ENCODE measurements at regions not wholly inside any gene's neighbourhood (a gene's known extent, or its start where the extent isn't known, plus 50 kb on each side); places are given as distances from the start of the nearest gene placed in this dataset.

- CTCF ChIA-PET = no interaction called here
- Histone ChIP-seq H4K20me1 (replicated peaks; ENCODE audit: control insufficient read depth, extremely low read depth, insufficient read depth, low read length) (no peaks in the 10 kb centered on the region), H3K9me1 (replicated peaks; ENCODE audit: control insufficient read depth, extremely low read depth, insufficient read depth, low read length) (no peaks in the 10 kb centered on the region), H3K9me3 (replicated peaks; ENCODE audit: control insufficient read depth, insufficient read depth, low read length) (peaks cover 2% of the 10 kb centered on the region), H3K27me3 (ENCODE audit: control insufficient read depth in 2 of 2, insufficient read depth in 2 of 2, low read length in 2 of 2) (no peaks in the 10 kb centered on the region), H2AFZ (ENCODE audit: low read depth, low read length) (no peak overlapping the region), H3K9ac (replicated peaks; ENCODE audit: extremely low read depth, insufficient read depth, low read length) (no peak overlapping the region), H3K4me1 (ENCODE audit: control insufficient read depth, extremely low read depth, insufficient read depth, low read length) (no peaks in the 10 kb centered on the region), H3K36me3 (ENCODE audit: control insufficient read depth in 2 of 2, extremely low read depth in 1 of 2, insufficient read depth in 2 of 2, low read length in 2 of 2) (no peaks in the 10 kb centered on the region), H3K4me3 (replicated peaks in 1 of 3; ENCODE audit: insufficient read depth in 1 of 3, low read depth in 1 of 3, low read length in 3 of 3) (no peak overlapping the region), H3K79me2 (ENCODE audit: control insufficient read depth, insufficient read depth, low read length) (no peaks in the 10 kb centered on the region), H3K27ac (ENCODE audit: insufficient read depth, low read depth, low read length) (no peak overlapping the region), H3K4me2 (ENCODE audit: insufficient read depth, low read length) (no peak overlapping the region)
- dilution Hi-C loops (cut with MboI; ENCODE audit: extremely low pct_ligation_motif_present, low sequenced_read_pairs) (no loop called here), intact Hi-C loops (cut with micrococcal nuclease) (no loop called here)
- no peak for TF ChIP-seq MYC (IDR thresholded peaks at IDR 0.05; ENCODE audit: low read depth, low read length)
- no peak for TF ChIP-seq POLR2A (IDR thresholded peaks at IDR 0.05; ENCODE audit: low read depth, low read length)
- TF ChIP-seq CTCF (IDR thresholded peaks at IDR 0.05; ENCODE audit: extremely low read depth in 1 of 2, insufficient read depth in 1 of 2, low read depth in 1 of 2, low read length in 2 of 2) = no peak
- TF ChIP-seq EZH2 (IDR thresholded peaks at IDR 0.05; ENCODE audit: borderline replicate concordance, low read depth, low read length, severe bottlenecking) = no peak
- TF ChIP-seq GATA2 (IDR thresholded peaks at IDR 0.05; ENCODE audit: insufficient read depth, insufficient read length, low read depth, low read length) = no peak
- no peak for TF ChIP-seq MAX (IDR thresholded peaks at IDR 0.05; ENCODE audit: insufficient read depth, insufficient read length)
- TF ChIP-seq FOS (IDR thresholded peaks at IDR 0.05; ENCODE audit: borderline replicate concordance, insufficient read depth, low read length) = no peak
- no peak for TF ChIP-seq JUN (IDR thresholded peaks at IDR 0.05; ENCODE audit: borderline replicate concordance, insufficient read depth, insufficient read length, low read depth)
- no peak for TF ChIP-seq POLR2AphosphoS5 (IDR thresholded peaks at IDR 0.05; ENCODE audit: insufficient read depth, low read depth, low read length)
- FAIRE-seq (no peak), DNase-seq (ENCODE audit: low read depth, low spot score) (no peak)
- POLR2A ChIA-PET = no interaction called here
- BruUV-seq (replicated peaks) = no TSS peak
Measured at GRCh38 chr1:106749491-106749890, 307.0 kb upstream of the PRMT6 start.

All from endothelial cell of umbilical vein (primary cell).